ENCODE measurements at regions not wholly inside any gene's neighbourhood (a gene's known extent, or its start where the extent isn't known, plus 50 kb on each side); places are given as distances from the start of the nearest gene placed in this dataset.
"Not testable (repeated sequence)": the region's sequence is repeated elsewhere in the genome, so short reads cannot be mapped to it uniquely, and the experiment has no call there.

GRCh38 chr11:69915501-69916250, 96.5 kb upstream of the FGF3 start:
- Histone ChIP-seq H2AFZ (ENCODE audit: low read length) (no peak overlapping the region), H3K4me3 (ENCODE audit: low read depth, low read length, poor library complexity, severe bottlenecking) (no peak overlapping the region), H3K9me3 (ENCODE audit: low read length) (no peaks in the 10 kb centered on the region), H3K79me2 (ENCODE audit: insufficient read depth, low read length) (no peaks in the 10 kb centered on the region), H3K9me2 (ENCODE audit: low read depth, low read length) (no peaks in the 10 kb centered on the region), H3K9ac (ENCODE audit: low read length) (no peak overlapping the region), H3K27ac (ENCODE audit: low read depth, low read length, poor library complexity, severe bottlenecking) (no peak overlapping the region), H4K20me1 (ENCODE audit: insufficient read depth, low read length) (no peaks in the 10 kb centered on the region), H3K27me3 (ENCODE audit: insufficient read depth, low read length) (no peaks in the 10 kb centered on the region), H3F3A (ENCODE audit: insufficient read depth, low read length) (no peaks in the 10 kb centered on the region), H3K4me1 (ENCODE audit: insufficient read depth, low read length, severe bottlenecking) (no peaks in the 10 kb centered on the region), H3K36me3 (ENCODE audit: insufficient read depth, low read length) (no peaks in the 10 kb centered on the region), H3K4me2 (ENCODE audit: low read length) (no peak overlapping the region)
- TF ChIP-seq CTCF (IDR thresholded peaks at IDR 0.05; ENCODE audit: low read length) (peak; percentile 71), EZH2 (IDR thresholded peaks at IDR 0.05; ENCODE audit: borderline replicate concordance, low read length) (no peak)

DNA sequence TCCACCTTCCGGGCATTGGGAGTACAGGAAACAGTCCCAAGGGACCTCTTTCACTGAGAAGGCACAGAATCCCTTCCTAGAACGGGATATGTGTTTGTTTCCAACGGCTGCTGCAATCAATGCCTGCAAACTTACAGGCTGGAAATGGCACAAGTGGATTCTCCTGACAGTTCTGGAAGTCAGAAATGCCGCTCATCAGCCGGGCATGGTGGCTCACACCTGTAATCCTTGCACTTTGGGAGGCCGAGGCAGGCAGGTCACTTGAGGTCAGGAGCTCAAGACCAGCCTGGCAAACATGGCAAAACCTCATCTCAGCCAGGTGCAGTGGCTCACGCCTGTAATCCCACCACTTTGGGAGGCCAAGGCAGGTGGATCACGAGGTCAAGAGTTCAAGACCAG, 97.0 kb upstream of the FGF3 start:
- H3K36me3 ChIP-seq (ENCODE audit: insufficient read depth, low read length); H3K4me1 ChIP-seq (ENCODE audit: insufficient read depth, low read length, severe bottlenecking); H2AFZ ChIP-seq (ENCODE audit: low read length): not testable (repeated sequence)

GRCh38 chr11:69916806-69917387, 97.7 kb upstream of the FGF3 start:
- no peaks in the 10 kb centered on the region for H3K4me1 ChIP-seq (ENCODE audit: insufficient read depth, low read length, severe bottlenecking)
- no peaks in the 10 kb centered on the region for H3F3A ChIP-seq (ENCODE audit: insufficient read depth, low read length)
- no peak for TF ChIP-seq CTCF (IDR thresholded peaks at IDR 0.05; ENCODE audit: low read length)
- no peak for TF ChIP-seq EZH2 (IDR thresholded peaks at IDR 0.05; ENCODE audit: borderline replicate concordance, low read length)
- H3K4me3 ChIP-seq (ENCODE audit: low read depth, low read length, poor library complexity, severe bottlenecking), result no peak overlapping the region
- no peak overlapping the region for H2AFZ ChIP-seq (ENCODE audit: low read length)
- no peaks in the 10 kb centered on the region for H3K36me3 ChIP-seq (ENCODE audit: insufficient read depth, low read length)
- no peak overlapping the region for H3K4me2 ChIP-seq (ENCODE audit: low read length)
- no peaks in the 10 kb centered on the region for H4K20me1 ChIP-seq (ENCODE audit: insufficient read depth, low read length)
- no peaks in the 10 kb centered on the region for H3K79me2 ChIP-seq (ENCODE audit: insufficient read depth, low read length)
- no peak overlapping the region for H3K27ac ChIP-seq (ENCODE audit: low read depth, low read length, poor library complexity, severe bottlenecking)
- no peaks in the 10 kb centered on the region for H3K27me3 ChIP-seq (ENCODE audit: insufficient read depth, low read length)
- no peaks in the 10 kb centered on the region for H3K9me3 ChIP-seq (ENCODE audit: low read length)
- no peak overlapping the region for H3K9ac ChIP-seq (ENCODE audit: low read length)
- H3K9me2 ChIP-seq (ENCODE audit: low read depth, low read length), result no peaks in the 10 kb centered on the region

More for the DNA sequence above, 97.0 kb upstream of the FGF3 start:
- H3K9ac ChIP-seq (ENCODE audit: low read length); H3K79me2 ChIP-seq (ENCODE audit: insufficient read depth, low read length); H3K4me3 ChIP-seq (ENCODE audit: low read depth, low read length, poor library complexity, severe bottlenecking); H4K20me1 ChIP-seq (ENCODE audit: insufficient read depth, low read length); H3F3A ChIP-seq (ENCODE audit: insufficient read depth, low read length); H3K27me3 ChIP-seq (ENCODE audit: insufficient read depth, low read length); H3K9me3 ChIP-seq (ENCODE audit: low read length); H3K9me2 ChIP-seq (ENCODE audit: low read depth, low read length); H3K4me2 ChIP-seq (ENCODE audit: low read length); H3K27ac ChIP-seq (ENCODE audit: low read depth, low read length, poor library complexity, severe bottlenecking): not testable (repeated sequence)

DNA sequence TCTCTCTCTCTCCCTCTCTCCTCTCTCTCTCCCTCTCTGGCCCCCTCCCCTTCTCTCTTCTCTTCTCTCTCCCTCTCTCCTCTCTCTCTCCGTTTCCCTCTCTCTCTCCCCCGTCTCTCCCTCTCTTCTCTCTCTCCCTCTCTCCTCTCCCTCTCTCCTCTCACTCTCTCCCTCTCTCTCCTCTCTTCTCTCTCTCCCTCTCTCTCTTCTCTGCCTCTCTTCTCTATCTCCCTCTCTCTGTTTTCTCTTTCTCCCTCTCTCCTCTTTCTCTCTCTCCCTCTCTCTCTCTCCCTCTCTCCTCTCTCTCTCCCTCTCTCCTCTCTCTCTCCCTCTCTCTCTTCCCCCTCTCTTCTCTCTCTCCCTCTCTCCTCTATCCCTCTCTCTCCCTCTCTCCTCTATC, 98.3 kb upstream of the FGF3 start:
- no peaks in the 10 kb centered on the region for H3K4me1 ChIP-seq (ENCODE audit: insufficient read depth, low read length, severe bottlenecking)
- no peak overlapping the region for H3K9ac ChIP-seq (ENCODE audit: low read length)
- H3K9me2 ChIP-seq (ENCODE audit: low read depth, low read length), result no peaks in the 10 kb centered on the region
- no peak overlapping the region for H2AFZ ChIP-seq (ENCODE audit: low read length)
- no peak overlapping the region for H3K27ac ChIP-seq (ENCODE audit: low read depth, low read length, poor library complexity, severe bottlenecking)
- H3K9me3 ChIP-seq (ENCODE audit: low read length), result no peaks in the 10 kb centered on the region
- H3F3A ChIP-seq (ENCODE audit: insufficient read depth, low read length), result no peaks in the 10 kb centered on the region
- H3K36me3 ChIP-seq (ENCODE audit: insufficient read depth, low read length), result no peaks in the 10 kb centered on the region
- no peak overlapping the region for H3K4me2 ChIP-seq (ENCODE audit: low read length)
- no peaks in the 10 kb centered on the region for H3K27me3 ChIP-seq (ENCODE audit: insufficient read depth, low read length)
- H4K20me1 ChIP-seq (ENCODE audit: insufficient read depth, low read length), result no peaks in the 10 kb centered on the region
- H3K4me3 ChIP-seq (ENCODE audit: low read depth, low read length, poor library complexity, severe bottlenecking), result no peak overlapping the region
- H3K79me2 ChIP-seq (ENCODE audit: insufficient read depth, low read length), result no peaks in the 10 kb centered on the region
- TF ChIP-seq CTCF (IDR thresholded peaks at IDR 0.05; ENCODE audit: low read length) (no peak), EZH2 (IDR thresholded peaks at IDR 0.05; ENCODE audit: borderline replicate concordance, low read length) (no peak)

Data from OCI-LY1 (cell line).